ENCODE measurements at regions not wholly inside any gene's neighbourhood (a gene's known extent, or its start where the extent isn't known, plus 50 kb on each side); places are given as distances from the start of the nearest gene placed in this dataset.

DNA sequence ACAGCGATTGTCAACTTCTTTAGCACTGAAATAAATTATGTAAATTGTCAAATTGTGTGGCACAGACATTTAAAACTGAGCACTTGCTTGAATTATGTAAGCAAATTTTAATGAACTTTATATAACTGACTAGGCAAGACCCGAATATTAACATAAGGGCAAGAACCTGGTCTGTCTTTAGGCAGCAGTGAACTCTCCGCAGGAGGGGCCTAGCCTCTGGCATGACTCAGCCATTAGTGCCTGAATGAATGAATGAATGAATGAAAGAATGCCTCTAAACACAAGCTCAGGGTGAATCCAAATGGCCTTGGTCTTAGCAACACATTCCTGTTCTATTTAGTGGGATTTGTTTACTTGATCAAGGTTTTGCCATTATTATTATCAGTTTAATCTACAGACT lies 654.7 kb upstream of the ARGLU1 start:
- DNase-seq (ENCODE audit: low read depth in 4 of 4, low spot score in 1 of 4) = no peak

- DNase-seq (ENCODE audit: low read depth in 4 of 4, low spot score in 1 of 4) = no peak
Measured at GRCh38 chr13:107220245-107220644, 652.3 kb upstream of the ARGLU1 start.

- DNase-seq (ENCODE audit: low read depth in 4 of 4, low spot score in 1 of 4) = no peak
Measured at GRCh38 chr13:107217251-107217650, 649.3 kb upstream of the ARGLU1 start.

GRCh38 chr13:107216046-107216755 lies 648.3 kb upstream of the ARGLU1 start:
- no peak for DNase-seq (ENCODE audit: low read depth in 4 of 4, low spot score in 1 of 4)

- DNase-seq (ENCODE audit: low read depth in 4 of 4, low spot score in 1 of 4) = peak in 3 of 4 experiments; percentile 4 to 30 (median 19)
Measured at GRCh38 chr13:107211073-107211472, 643.1 kb upstream of the ARGLU1 start.

DNA sequence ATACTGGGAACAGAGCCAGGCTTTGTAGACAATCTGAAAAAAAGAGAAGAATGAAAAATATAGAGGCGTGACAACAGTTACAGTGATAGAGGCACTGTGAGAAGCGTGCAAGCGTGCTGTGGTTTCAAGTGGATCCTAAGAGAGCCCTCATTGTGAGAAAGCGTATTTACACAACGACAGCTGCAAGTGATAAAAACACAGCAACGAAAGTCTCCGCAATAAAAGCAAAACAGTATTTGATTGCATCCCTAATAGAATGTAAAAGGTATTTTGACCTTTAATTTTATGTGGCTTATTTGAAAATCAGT lies 642.7 kb upstream of the ARGLU1 start:
- DNase-seq (ENCODE audit: low read depth in 4 of 4, low spot score in 1 of 4) = no peak

- no peak for DNase-seq (ENCODE audit: low read depth in 4 of 4, low spot score in 1 of 4)
Measured at GRCh38 chr13:107209824-107210722, 642.1 kb upstream of the ARGLU1 start.

DNA sequence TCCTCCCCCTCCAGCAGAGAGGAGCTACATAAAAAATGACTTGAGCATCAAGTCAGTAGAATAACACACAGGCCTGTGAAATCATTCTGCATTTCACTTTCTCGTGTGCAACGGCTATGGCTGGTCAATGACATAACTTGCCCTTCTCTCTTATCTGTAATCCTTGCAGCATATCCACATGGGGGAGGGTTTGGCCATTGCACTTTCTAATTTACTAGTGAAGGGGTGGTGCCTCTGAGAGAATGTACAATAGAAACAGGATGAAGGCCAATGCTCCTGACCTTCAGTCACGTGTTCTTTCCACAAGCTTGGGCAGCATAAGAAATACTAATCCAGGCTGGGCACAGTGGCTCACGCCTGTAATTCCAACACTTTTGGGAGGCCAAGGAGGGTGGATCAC lies 641.0 kb upstream of the ARGLU1 start:
- no peak for DNase-seq (ENCODE audit: low read depth in 4 of 4, low spot score in 1 of 4)

- peak; percentile 25 to 46 (median 34) for DNase-seq (ENCODE audit: low read depth in 4 of 4, low spot score in 1 of 4)
Measured at GRCh38 chr13:107205318-107206104, 637.6 kb upstream of the ARGLU1 start.

DNA sequence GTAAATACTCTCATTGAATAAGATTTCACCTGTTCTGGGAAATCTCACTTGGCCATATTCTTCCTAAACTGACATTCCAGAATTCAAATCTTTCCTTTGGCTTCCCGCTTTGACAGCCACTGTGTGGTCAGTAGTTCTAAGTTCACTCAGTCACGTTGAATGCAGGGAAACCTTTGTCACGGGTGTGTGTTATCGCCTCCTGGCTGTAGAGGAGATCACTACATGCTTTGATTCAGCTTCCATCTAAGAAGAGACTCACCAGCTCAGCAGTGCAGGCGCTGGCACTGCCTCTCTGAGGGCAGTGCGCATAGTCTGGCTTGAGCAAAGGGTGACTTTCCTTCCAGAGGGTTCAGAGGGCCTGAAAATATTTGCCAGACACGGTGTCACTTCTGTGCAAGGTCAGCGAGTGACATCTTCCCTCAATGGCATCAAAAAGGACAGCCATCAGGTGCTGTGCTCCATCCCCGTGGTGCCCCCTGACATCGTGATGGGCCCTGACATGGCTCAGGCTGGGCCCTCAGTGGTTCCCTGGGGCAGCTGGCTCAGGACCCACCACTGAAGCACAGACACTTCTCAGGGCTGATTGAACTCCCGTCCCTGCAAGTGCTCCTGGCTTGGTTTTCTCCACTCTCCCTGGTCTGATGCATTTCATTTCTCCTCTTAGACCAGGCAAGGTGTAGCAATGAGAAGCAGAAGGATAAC lies 635.4 kb upstream of the ARGLU1 start:
- DNase-seq (ENCODE audit: low read depth in 4 of 4, low spot score in 1 of 4) = no peak

DNA sequence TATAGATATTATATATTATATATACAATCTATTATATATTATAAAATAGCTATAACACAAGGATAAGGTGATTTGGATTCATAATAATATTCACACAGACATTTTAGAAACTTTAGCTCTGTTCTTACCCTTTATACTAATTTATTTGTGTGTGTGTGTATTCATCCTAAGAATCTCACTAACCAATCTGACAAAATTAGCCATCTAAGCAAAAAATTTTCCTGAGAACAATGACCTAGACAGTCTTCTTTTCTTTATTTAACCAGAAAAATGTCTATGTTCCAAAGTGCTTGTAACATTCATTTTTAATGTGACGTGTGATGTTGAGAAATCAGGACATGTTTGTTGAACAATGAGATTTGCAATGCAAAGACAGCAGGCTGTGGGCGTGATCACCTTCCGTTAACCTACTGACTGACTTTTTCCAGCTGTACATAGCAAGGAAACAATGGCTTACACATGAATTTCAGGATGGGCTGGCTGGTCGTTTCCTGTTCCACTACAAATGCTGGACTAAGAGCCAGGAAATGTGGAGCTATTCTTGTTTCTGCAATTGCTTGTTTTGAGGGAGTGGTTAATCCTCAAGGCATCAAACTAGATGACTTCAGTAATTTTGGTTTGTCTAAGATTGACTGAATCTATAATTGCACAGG lies 634.6 kb upstream of the ARGLU1 start:
- DNase-seq (ENCODE audit: low read depth in 4 of 4, low spot score in 1 of 4) = no peak

GRCh38 chr13:107200491-107200890 lies 632.6 kb upstream of the ARGLU1 start:
- DNase-seq (ENCODE audit: low read depth in 4 of 4, low spot score in 1 of 4) = no peak

DNA sequence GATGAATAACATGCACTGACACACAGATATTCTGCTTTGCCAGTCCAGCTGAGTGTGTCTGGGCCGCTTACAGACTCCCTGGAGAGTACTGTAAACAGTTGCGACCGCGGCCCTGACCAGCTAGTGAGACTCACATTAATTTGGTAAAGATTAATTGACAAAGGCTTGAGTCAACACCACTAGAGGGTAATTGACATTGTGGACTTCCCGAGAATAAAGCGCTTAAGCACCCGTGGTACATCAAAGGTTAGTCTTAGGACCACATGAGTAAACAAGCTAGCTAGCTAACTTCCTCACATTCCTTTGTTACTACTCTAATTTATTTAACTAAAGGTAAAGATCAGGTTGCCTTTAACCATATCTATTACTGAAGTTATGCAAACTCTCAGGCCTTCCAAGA lies 624.4 kb upstream of the ARGLU1 start:
- DNase-seq (ENCODE audit: low read depth in 4 of 4, low spot score in 1 of 4) = no peak

GRCh38 chr13:107190065-107190464 lies 622.1 kb upstream of the ARGLU1 start:
- DNase-seq (ENCODE audit: low read depth in 4 of 4, low spot score in 1 of 4) = no peak

DNA sequence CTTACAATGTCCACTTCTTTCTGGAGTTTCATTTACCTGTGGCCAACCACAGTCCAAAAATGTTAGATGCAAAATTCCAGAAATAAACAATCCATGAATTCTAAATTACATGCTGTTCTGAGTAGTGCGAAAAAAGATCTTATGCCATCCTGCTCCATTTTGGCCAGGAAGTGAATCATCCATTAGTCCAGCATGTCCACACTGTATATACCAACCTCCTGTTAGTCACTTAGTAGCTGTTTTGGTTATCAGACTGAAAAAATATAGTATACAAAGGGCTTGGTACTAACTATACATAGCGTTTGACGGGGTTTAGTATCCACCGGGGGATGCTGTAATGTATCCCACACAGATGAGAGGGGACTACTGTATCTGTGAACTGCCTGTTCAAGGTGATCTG lies 618.0 kb upstream of the ARGLU1 start:
- no peak for DNase-seq (ENCODE audit: low read depth in 4 of 4, low spot score in 1 of 4)

GRCh38 chr13:107170270-107170931 lies 602.5 kb upstream of the ARGLU1 start:
- no peak for DNase-seq (ENCODE audit: low read depth in 4 of 4, low spot score in 1 of 4)

- no peak for DNase-seq (ENCODE audit: low read depth in 4 of 4, low spot score in 1 of 4)
Measured at GRCh38 chr13:107157271-107157670, 589.3 kb upstream of the ARGLU1 start.

DNA sequence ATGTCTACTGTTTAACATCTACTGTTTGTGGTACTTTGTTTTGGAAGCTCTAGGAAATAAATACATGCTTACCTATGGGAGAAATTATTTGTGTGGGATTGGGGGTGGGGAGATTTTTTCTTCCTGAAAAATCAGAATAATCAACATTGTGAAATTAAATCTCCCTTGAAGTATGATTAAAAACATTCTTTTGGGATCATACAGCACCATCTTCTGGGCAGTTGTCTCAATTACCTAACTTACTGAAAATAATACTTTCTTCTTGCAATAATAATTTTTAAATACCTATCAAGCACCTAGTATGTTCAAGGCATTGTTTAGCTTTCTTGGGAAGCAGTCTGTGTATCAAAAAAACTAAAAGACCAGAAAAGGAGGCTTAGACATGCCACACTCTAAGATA lies 576.5 kb upstream of the ARGLU1 start:
- no peak for DNase-seq (ENCODE audit: low read depth in 4 of 4, low spot score in 1 of 4)

DNA sequence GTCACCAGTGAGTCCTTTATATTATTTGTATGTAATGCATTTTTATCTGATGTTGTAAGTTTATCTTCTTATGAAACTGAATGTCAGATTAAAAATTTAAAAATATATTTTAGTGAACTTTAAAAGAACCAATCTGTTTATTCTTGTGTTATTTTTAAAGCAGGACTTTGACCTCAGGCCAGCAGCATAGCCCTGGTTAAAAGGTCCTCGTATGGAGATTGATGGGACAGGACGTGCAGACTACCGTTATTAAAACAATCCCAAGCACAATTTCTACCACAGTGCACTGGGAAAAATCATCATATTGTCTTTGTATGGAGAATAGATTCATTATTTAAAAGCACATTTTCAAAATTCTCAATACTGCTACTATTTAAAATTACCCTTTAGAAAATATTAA lies 573.8 kb upstream of the ARGLU1 start:
- DNase-seq (ENCODE audit: low read depth in 4 of 4, low spot score in 1 of 4) = no peak

GRCh38 chr13:107139006-107139405 lies 571.1 kb upstream of the ARGLU1 start:
- no peak for DNase-seq (ENCODE audit: low read depth in 4 of 4, low spot score in 1 of 4)
